NT2/D1 (cell line): ENCODE measurements at regions not wholly inside any gene's neighbourhood (a gene's known extent, or its start where the extent isn't known, plus 50 kb on each side); places are given as distances from the start of the nearest gene placed in this dataset.
A peak's percentile ranks its signal among the peaks of the same experiment; 100 is the strongest.
"Not testable (repeated sequence)": the region's sequence is repeated elsewhere in the genome, so short reads cannot be mapped to it uniquely, and the experiment has no call there.

Experiments
- DNase-seq: peaks from one replicate; pipeline ENCODE4 v3.0.0-alpha.2; 2011; ENCODE audit warnings: low read depth, low spot score
- H3K27me3 ChIP-seq: 2 replicates; pipeline ENCODE4 v1.6.0; 2011; ENCODE audit warnings: mild to moderate bottlenecking; ENCODE audit not compliant: insufficient read length, insufficient read depth
- H3K36me3 ChIP-seq: 2 replicates; pipeline ENCODE4 v1.6.1; 2011; ENCODE audit warnings: mild to moderate bottlenecking, low read length, mixed read lengths; ENCODE audit not compliant: insufficient read depth, insufficient read length
- H3K4me1 ChIP-seq: 2 replicates; pipeline ENCODE4 v1.5.1; 2011; ENCODE audit not compliant: insufficient read depth, insufficient read length
- H3K4me3 ChIP-seq: 2 replicates; pipeline ENCODE4 v1.5.1; 2011; ENCODE audit warnings: low read depth; ENCODE audit not compliant: insufficient read length
- H3K9ac ChIP-seq: 2 replicates; pipeline ENCODE4 v1.6.0; 2011; ENCODE audit warnings: low read depth; ENCODE audit not compliant: insufficient read length
- H3K9me3 ChIP-seq: 2 replicates; pipeline ENCODE4 v1.5.1; 2011; ENCODE audit warnings: mild to moderate bottlenecking, low read length; ENCODE audit not compliant: insufficient read depth
- SUZ12 ChIP-seq: IDR thresholded peaks from 2 replicates; pipeline ENCODE4 v1.6.1; 2011; ENCODE audit not compliant: insufficient read length, insufficient read depth; ENCODE audit errors: extremely low read depth
- YY1 ChIP-seq: IDR thresholded peaks from 2 replicates; pipeline ENCODE4 v1.6.1; 2011; ENCODE audit not compliant: insufficient read length, insufficient read depth
- ZNF274 ChIP-seq: IDR thresholded peaks from 2 replicates; pipeline ENCODE4 v1.6.1; 2011; ENCODE audit warnings: mild to moderate bottlenecking, low read depth, low read length

DNA sequence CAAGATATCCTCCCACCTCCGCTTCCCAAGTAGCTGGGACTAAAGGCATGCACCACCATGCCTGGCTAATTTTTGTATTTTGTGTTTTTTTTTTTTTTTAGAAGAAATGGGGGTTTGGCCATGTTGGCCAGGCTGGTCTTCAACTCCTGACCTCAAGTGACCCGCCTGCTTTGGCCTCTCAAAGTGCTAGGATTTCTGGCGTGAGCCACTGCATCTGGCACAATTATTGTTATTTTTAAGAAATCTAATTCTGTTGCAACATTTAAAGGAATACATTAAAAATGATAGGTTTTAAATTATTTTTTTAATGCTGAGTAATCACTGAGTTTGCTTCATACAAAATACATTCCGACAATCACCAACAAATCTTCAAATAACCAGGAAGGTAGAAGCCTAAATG is 178.1 kb upstream of the SEMA3E start:
- no peaks in the 10 kb centered on the region for H3K4me1 ChIP-seq
- TF ChIP-seq SUZ12 (no peak), YY1 (no peak), ZNF274 (no peak)
- no peaks in the 10 kb centered on the region for H3K36me3 ChIP-seq
- H3K27me3 ChIP-seq, result no peaks in the 10 kb centered on the region
- no peak overlapping the region for H3K9ac ChIP-seq
- DNase-seq, result no peak
- no peak overlapping the region for H3K4me3 ChIP-seq
- no peaks in the 10 kb centered on the region for H3K9me3 ChIP-seq

DNA sequence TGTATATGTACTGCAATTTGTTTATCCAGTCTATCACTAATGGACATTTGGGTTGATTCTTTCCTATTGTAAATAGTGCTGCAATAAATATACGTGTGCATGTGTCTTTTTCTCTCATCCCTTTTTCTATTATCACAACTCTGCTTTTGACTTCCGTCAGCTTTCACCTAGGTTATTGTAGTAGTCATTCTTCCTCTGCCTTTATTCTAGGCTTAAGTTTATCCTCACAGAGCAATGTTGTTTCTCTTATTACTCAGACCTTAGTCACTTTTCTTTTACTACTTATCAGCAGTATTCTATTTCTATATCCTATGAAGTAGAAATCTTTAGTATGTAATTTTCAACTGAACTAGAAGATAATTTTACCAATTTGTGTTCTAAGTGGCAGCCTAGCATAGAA is 175.3 kb upstream of the SEMA3E start:
- no peaks in the 10 kb centered on the region for H3K36me3 ChIP-seq
- H3K4me3 ChIP-seq, result no peak overlapping the region
- no peak for TF ChIP-seq SUZ12
- TF ChIP-seq ZNF274, result no peak
- TF ChIP-seq YY1, result no peak
- no peaks in the 10 kb centered on the region for H3K4me1 ChIP-seq
- H3K9ac ChIP-seq, result no peak overlapping the region
- no peaks in the 10 kb centered on the region for H3K27me3 ChIP-seq
- DNase-seq, result no peak
- no peaks in the 10 kb centered on the region for H3K9me3 ChIP-seq

DNA sequence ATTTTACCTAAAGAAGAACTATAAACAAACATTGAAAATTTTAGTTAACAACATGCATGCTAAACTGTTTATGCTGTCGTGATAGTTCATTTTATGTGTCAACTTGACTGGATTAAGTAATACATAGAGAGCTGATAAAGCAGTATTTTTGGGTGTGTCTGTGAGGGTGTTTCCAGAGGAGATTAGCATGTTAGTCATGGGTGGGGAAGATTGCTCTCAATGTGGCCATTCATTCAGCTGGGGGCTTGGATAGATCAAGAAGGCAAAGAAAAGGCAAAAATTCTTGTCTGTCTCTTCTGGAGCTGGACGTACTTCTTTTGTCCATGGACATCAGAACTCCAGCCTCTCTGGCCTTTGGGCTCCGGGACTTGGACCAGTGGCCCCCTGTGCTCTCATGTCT is 172.9 kb upstream of the SEMA3E start:
- no peak for TF ChIP-seq SUZ12
- no peak for TF ChIP-seq YY1
- no peak for TF ChIP-seq ZNF274
- H3K27me3 ChIP-seq, result no peaks in the 10 kb centered on the region
- H3K4me1 ChIP-seq, result no peaks in the 10 kb centered on the region
- H3K9ac ChIP-seq, result no peak overlapping the region
- no peak overlapping the region for H3K4me3 ChIP-seq
- H3K36me3 ChIP-seq, result no peaks in the 10 kb centered on the region
- DNase-seq, result no peak
- H3K9me3 ChIP-seq, result no peaks in the 10 kb centered on the region

DNA sequence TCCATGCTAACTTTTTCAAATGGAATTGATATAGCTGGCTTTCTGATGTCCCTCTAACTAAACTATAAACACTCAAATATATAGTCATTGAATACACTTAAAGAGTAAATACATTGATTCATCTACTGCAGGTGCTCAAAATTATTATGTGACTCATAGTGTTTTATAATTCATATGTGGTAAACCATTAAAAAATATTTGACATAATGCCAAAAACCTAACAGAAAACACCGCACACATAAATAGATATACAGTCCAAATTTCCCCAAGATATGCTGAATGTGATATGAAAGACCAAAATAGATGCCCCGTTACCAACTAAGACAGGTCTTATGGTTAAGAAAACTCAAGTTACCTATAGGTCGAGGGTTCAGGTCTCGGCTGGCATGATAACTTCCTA is 171.7 kb upstream of the SEMA3E start:
- H3K4me3 ChIP-seq, result no peak overlapping the region
- H3K36me3 ChIP-seq, result no peaks in the 10 kb centered on the region
- H3K27me3 ChIP-seq, result no peaks in the 10 kb centered on the region
- no peaks in the 10 kb centered on the region for H3K4me1 ChIP-seq
- TF ChIP-seq YY1 (no peak), SUZ12 (no peak), ZNF274 (no peak)
- DNase-seq, result no peak
- no peak overlapping the region for H3K9ac ChIP-seq
- H3K9me3 ChIP-seq, result no peaks in the 10 kb centered on the region

DNA sequence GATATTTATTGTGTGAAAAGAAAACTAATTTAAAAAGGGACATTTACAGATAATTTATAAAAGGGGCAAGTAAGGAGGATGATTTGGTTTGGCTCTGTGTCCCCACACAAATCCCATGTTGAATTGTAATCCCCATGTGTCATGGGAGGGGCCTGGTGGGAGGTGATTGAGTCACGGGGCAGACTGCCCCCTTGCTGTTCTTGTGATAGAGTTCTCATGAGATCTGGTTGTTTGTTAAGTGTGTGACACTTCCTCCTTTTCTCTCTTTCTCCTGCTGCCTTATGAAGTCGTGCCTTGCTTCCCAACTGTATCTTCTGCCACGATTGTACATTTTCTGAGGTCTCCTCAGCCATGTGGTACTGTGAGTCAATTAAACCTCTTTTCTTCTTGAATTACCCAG is 171.0 kb upstream of the SEMA3E start:
- H3K9me3 ChIP-seq, result no peaks in the 10 kb centered on the region
- H3K27me3 ChIP-seq, result no peaks in the 10 kb centered on the region
- no peaks in the 10 kb centered on the region for H3K4me1 ChIP-seq
- TF ChIP-seq YY1, result no peak
- no peak for TF ChIP-seq ZNF274
- no peak for TF ChIP-seq SUZ12
- peak; percentile 3 for DNase-seq
- no peak overlapping the region for H3K9ac ChIP-seq
- no peak overlapping the region for H3K4me3 ChIP-seq
- no peaks in the 10 kb centered on the region for H3K36me3 ChIP-seq

DNA sequence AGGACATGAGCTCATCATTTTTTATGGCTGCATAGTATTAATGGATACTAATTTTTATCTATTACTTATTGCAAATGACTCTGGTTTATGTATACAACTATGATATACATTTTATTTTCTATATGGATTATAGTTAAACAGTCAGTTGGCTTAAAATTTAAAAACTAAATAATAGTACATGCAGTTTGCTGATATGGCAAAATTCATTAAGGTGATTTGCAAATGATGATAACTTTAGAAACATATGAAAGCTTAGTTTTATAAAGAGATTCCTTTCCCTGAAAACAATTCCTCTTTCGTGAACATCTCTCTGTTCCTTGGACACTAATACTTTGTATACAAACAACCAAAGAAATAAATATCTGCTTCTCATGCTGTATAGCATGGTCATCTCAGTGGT is 165.5 kb upstream of the SEMA3E start:
- Histone ChIP-seq H3K4me3 (no peak overlapping the region), H3K27me3 (no peaks in the 10 kb centered on the region), H3K36me3 (no peaks in the 10 kb centered on the region), H3K4me1 (no peaks in the 10 kb centered on the region), H3K9ac (no peak overlapping the region), H3K9me3 (no peaks in the 10 kb centered on the region)
- no peak for TF ChIP-seq ZNF274
- no peak for TF ChIP-seq YY1
- TF ChIP-seq SUZ12, result no peak
- DNase-seq, result no peak

DNA sequence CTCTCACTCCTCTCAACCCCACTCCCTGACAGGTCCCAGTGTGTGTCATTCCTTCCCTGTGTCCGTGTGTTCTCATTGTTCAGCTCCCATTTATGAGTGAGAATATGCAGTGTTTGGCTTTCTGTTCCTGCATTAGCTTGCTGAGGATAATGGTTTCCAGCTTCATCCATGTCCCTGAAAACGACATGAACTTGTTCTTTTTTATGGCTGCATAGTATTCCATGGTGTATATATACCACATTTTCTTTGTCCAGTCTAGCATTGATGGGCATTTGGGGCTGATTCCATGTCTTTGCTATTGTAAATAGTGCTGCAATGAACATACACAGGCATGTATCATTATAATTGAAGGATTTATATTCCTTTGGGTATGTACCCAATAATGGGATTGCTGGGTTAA is 163.6 kb upstream of the SEMA3E start:
- H3K4me1 ChIP-seq, H3K9me3 ChIP-seq, H3K9ac ChIP-seq, DNase-seq, H3K36me3 ChIP-seq, H3K27me3 ChIP-seq, H3K4me3 ChIP-seq: not testable (repeated sequence)

DNA sequence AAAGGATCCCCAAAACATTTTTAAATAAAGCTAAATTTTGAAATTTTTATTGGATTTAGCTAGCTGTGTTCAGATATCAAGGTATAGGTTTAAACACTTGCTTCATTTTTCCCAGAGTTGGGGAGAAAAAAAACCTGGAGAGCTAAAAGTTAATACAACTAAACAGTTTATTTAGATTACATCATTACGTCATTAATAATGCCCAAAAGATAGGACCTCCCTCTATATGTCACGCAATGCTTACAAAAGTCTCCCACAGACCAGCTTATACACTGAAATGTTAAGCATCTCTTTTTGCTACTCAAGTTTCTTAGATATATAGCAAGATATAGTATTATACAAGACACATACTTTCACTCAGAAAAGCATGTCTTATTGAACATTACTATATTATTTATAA is 160.0 kb upstream of the SEMA3E start:
- H3K4me3 ChIP-seq, result no peak overlapping the region
- no peak for DNase-seq
- H3K9me3 ChIP-seq, result no peaks in the 10 kb centered on the region
- H3K9ac ChIP-seq, result no peak overlapping the region
- H3K36me3 ChIP-seq, result no peaks in the 10 kb centered on the region
- H3K4me1 ChIP-seq, result no peaks in the 10 kb centered on the region
- H3K27me3 ChIP-seq, result no peaks in the 10 kb centered on the region
- TF ChIP-seq SUZ12 (no peak), ZNF274 (no peak), YY1 (no peak)
